HEK293T (cell line): ENCODE measurements at regions not wholly inside any gene's neighbourhood (a gene's known extent, or its start where the extent isn't known, plus 50 kb on each side); places are given as distances from the start of the nearest gene placed in this dataset.

ENCODE experiments used
- ARNT ChIP-seq: fragments of 450-650 bp; IDR thresholded peaks from 2 replicates; pipeline ENCODE4 v1.6.1; 2017; ENCODE audit warnings: mild to moderate bottlenecking
- CTBP1 ChIP-seq: fragments of 450-650 bp; IDR thresholded peaks from 2 replicates; pipeline ENCODE4 v1.6.1; 2016; ENCODE audit warnings: borderline replicate concordance
- ELF4 ChIP-seq: fragments of 450-650 bp; IDR thresholded peaks from 2 replicates; pipeline ENCODE4 v1.6.1; 2017; ENCODE audit warnings: antibody characterized with exemption
- FOXA1 ChIP-seq: fragments of 450-650 bp; IDR thresholded peaks from 2 replicates; pipeline ENCODE4 v1.6.1; 2016; ENCODE audit warnings: mild to moderate bottlenecking
- FOXK2 ChIP-seq: fragments of 450-650 bp; IDR thresholded peaks from 2 replicates; pipeline ENCODE4 v1.6.1; 2016; ENCODE audit warnings: mild to moderate bottlenecking
- FOXM1 ChIP-seq: fragments of 450-650 bp; IDR thresholded peaks from 2 replicates; pipeline ENCODE4 v1.6.1; 2017; ENCODE audit warnings: mild to moderate bottlenecking, borderline replicate concordance
- LEF1 ChIP-seq: fragments of 450-650 bp; IDR thresholded peaks from 2 replicates; pipeline ENCODE4 v1.6.1; 2017; ENCODE audit warnings: mild to moderate bottlenecking, borderline replicate concordance
- NFRKB ChIP-seq: fragments of 450-650 bp; IDR thresholded peaks from 2 replicates; pipeline ENCODE4 v1.6.1; 2016; ENCODE audit warnings: mild to moderate bottlenecking, moderate library complexity
- SP1 ChIP-seq: fragments of 450-650 bp; IDR thresholded peaks from 2 replicates; pipeline ENCODE4 v1.6.1; 2017
- SUZ12 ChIP-seq: fragments of 450-650 bp; IDR thresholded peaks from 2 replicates; pipeline ENCODE4 v1.6.1; 2016; ENCODE audit warnings: mild to moderate bottlenecking
- TARDBP ChIP-seq: fragments of 450-650 bp; IDR thresholded peaks from 2 replicates; pipeline ENCODE4 v1.6.1; 2016
- ZNF384 ChIP-seq: fragments of 450-650 bp; IDR thresholded peaks from 2 replicates; pipeline ENCODE4 v1.6.1; 2016
- TF ChIP-seq, protein P1 (sequence below): fragments of 450-650 bp; IDR thresholded peaks from 2 replicates; pipeline ENCODE4 v1.6.1; 2016

- TF ChIP-seq FOXM1 (no peak), ARNT (no peak), SP1 (no peak), ELF4 (no peak), ZNF384 (no peak), CTBP1 (no peak), TARDBP (no peak), LEF1 (no peak), NFRKB (no peak), FOXK2 (no peak), SUZ12 (no peak), FOXA1 (no peak)
- TF ChIP-seq, protein P1, sequence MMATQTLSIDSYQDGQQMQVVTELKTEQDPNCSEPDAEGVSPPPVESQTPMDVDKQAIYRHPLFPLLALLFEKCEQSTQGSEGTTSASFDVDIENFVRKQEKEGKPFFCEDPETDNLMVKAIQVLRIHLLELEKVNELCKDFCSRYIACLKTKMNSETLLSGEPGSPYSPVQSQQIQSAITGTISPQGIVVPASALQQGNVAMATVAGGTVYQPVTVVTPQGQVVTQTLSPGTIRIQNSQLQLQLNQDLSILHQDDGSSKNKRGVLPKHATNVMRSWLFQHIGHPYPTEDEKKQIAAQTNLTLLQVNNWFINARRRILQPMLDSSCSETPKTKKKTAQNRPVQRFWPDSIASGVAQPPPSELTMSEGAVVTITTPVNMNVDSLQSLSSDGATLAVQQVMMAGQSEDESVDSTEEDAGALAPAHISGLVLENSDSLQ, result no peak
These were observed 527.2 kb downstream of the IRS1 start for GRCh38 chr2:226272435-226272834.
